ENCODE measurements at regions not wholly inside any gene's neighbourhood (a gene's known extent, or its start where the extent isn't known, plus 50 kb on each side); places are given as distances from the start of the nearest gene placed in this dataset.
A peak's percentile ranks its signal among the peaks of the same experiment; 100 is the strongest.

- POLR2A ChIA-PET (ENCODE audit: unreplicated experiment) = no interaction called here
These were observed 98.9 kb upstream of the GLS start for GRCh38 chr2:190781604-190782198.

GRCh38 chr2:190782264-190782663 is 98.4 kb upstream of the GLS start:
- no peak overlapping the region for H2AFZ ChIP-seq (ENCODE audit: low read length)
- H3K79me2 ChIP-seq (ENCODE audit: low read length) = no peaks in the 10 kb centered on the region
- H3K9me3 ChIP-seq (ENCODE audit: low read length) = no peaks in the 10 kb centered on the region
- H3K9ac ChIP-seq (ENCODE audit: low read length) = no peak overlapping the region
- BruUV-seq (replicated peaks) = no TSS peak
- H3K4me1 ChIP-seq (ENCODE audit: insufficient read depth, low read length) = peaks cover 18% of the 10 kb centered on the region
- DNase-seq = no peak
- H3K9me2 ChIP-seq (replicated peaks; ENCODE audit: low read length) = no peaks in the 10 kb centered on the region
- H3K27ac ChIP-seq (ENCODE audit: low read length) = no peak overlapping the region
- intact Hi-C loops (cut with micrococcal nuclease) = loop anchor here (5.0 to 10.0 kb wide), 2 partner anchors 165 to 373 kb away; partner anchors contain the start of gene STAT4
- no peaks in the 10 kb centered on the region for H4K20me1 ChIP-seq (ENCODE audit: low read length)
- ATAC-seq = no peak
- H3K4me3 ChIP-seq (ENCODE audit: low read length) = no peak overlapping the region
- no peaks in the 10 kb centered on the region for H3F3A ChIP-seq (ENCODE audit: low read length, unreplicated experiment)
- H3K36me3 ChIP-seq (ENCODE audit: low read depth, low read length) = no peaks in the 10 kb centered on the region
- TF ChIP-seq CTCF (conservative IDR thresholded peaks at IDR 0.05; ENCODE audit: low read depth, low read length) (no peak), EZH2phosphoT487 (IDR thresholded peaks at IDR 0.05; ENCODE audit: borderline replicate concordance, low read length) (no peak), EZH2 (IDR thresholded peaks at IDR 0.05; ENCODE audit: low read length, unreplicated experiment) (no peak)
- CTCF ChIA-PET = no interaction called here
- no peak overlapping the region for H3K4me2 ChIP-seq (ENCODE audit: low read length)
- POLR2A ChIA-PET (ENCODE audit: unreplicated experiment) = no interaction called here
- H3K27me3 ChIP-seq (ENCODE audit: low read length) = no peaks in the 10 kb centered on the region

More at GRCh38 chr2:190781604-190782198, 98.9 kb upstream of the GLS start:
- ATAC-seq (peak; percentile 80), DNase-seq (peak; percentile 72)
- Histone ChIP-seq H3K79me2 (ENCODE audit: low read length) (no peaks in the 10 kb centered on the region), H3K4me2 (ENCODE audit: low read length) (no peak overlapping the region), H3K27me3 (ENCODE audit: low read length) (no peaks in the 10 kb centered on the region), H3K36me3 (ENCODE audit: low read depth, low read length) (no peaks in the 10 kb centered on the region), H3K4me3 (ENCODE audit: low read length) (no peak overlapping the region), H2AFZ (ENCODE audit: low read length) (peak overlapping the region; percentile 12; the same call in 1 of the 2 replicates), H3K9ac (ENCODE audit: low read length) (no peak overlapping the region), H3K27ac (ENCODE audit: low read length) (no peak overlapping the region), H4K20me1 (ENCODE audit: low read length) (no peaks in the 10 kb centered on the region), H3F3A (ENCODE audit: low read length, unreplicated experiment) (no peaks in the 10 kb centered on the region), H3K4me1 (ENCODE audit: insufficient read depth, low read length) (peaks cover 13% of the 10 kb centered on the region), H3K9me2 (replicated peaks; ENCODE audit: low read length) (no peaks in the 10 kb centered on the region), H3K9me3 (ENCODE audit: low read length) (no peaks in the 10 kb centered on the region)
- BruUV-seq (replicated peaks) = no TSS peak
- intact Hi-C loops (cut with micrococcal nuclease) = loop anchor here (1.0 to 10.0 kb wide), 4 partner anchors 23 to 373 kb away; partner anchors contain the start of gene STAT4
- TF ChIP-seq EZH2 (IDR thresholded peaks at IDR 0.05; ENCODE audit: low read length, unreplicated experiment) (no peak), CTCF (conservative IDR thresholded peaks at IDR 0.05; ENCODE audit: low read depth, low read length) (peak; percentile 58), EZH2phosphoT487 (IDR thresholded peaks at IDR 0.05; ENCODE audit: borderline replicate concordance, low read length) (no peak)
- CTCF ChIA-PET = interaction anchor here (1.3 kb wide), 1 partner anchor 22 kb away, joined by 3 read pairs; no protein-coding TSS in a partner anchor
